GM21619 (cell line): ENCODE measurements at regions not wholly inside any gene's neighbourhood (a gene's known extent, or its start where the extent isn't known, plus 50 kb on each side); places are given as distances from the start of the nearest gene placed in this dataset.

Experiments
- ATAC-seq: cut with Tn5 transposase; IDR thresholded peaks from one replicate; pipeline ENCODE4 v1.9.1; 2021; ENCODE audit not compliant: unreplicated experiment

- no peak for ATAC-seq
Measured at GRCh38 chr2:163541943-163542342, 193.9 kb downstream of the FIGN start.

DNA sequence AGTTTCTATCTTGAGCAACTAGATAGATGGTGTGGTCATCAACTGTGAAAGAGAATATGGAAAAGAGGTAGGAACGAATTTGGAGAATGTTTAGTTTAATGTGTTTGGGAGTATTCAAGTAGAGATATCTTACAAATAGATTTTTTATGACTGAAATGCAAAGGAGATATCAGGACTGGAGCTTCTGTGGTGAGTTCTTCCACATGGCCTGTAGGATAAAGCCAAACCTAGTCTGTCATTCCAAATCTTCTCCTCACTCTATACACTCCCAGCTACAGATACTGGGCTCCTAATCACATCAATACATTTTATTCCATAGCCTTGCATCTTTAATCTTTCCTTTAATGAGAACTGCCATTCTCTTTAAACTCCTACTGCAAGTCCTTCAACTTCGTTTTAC is 194.3 kb downstream of the FIGN start:
- ATAC-seq: no peak

DNA sequence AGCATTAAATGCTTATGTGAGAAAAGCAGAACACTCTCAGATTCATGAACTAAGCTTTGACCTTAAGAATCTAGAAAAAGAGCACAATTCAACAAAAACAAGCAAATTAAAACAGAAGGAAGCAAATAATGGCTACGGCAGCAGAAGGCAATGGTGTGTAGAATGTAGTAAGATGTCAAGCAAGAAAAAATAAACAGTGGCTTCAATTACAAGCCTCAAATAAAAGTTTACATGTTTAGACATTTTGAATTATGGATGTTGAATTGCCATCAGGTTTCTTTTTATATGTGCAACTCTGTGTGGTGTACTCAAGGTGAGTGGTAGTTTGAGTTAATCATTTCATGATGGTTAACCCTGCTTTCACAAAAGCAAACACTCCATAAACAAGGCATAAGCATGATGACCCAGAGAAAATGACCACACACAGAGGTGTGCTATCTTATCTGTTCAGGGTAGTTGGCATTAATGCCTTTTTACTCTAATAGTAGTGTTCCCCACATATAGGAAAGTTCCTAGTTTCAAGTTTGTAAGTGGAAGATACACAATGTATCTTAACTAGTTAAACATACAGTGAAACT is 207.1 kb downstream of the FIGN start:
- no peak for ATAC-seq

DNA sequence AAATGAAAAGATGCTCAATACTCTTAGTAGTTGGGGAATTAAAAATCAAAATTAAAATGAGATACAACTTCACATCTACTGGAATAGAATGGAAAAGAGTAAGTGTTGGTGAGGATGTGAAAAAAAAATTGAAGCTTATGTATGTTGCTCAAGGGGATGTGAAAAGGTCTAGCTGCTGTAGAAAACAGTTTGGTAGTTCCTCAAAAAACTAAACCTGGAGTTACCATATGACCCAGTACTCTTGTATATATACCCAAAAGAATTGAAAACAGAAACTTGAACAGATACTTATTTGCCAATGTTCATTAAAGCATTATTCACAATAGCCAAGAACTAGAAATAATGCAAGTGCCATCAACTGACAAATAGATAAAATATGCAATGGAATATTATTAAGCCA is 208.4 kb downstream of the FIGN start:
- no peak for ATAC-seq

DNA sequence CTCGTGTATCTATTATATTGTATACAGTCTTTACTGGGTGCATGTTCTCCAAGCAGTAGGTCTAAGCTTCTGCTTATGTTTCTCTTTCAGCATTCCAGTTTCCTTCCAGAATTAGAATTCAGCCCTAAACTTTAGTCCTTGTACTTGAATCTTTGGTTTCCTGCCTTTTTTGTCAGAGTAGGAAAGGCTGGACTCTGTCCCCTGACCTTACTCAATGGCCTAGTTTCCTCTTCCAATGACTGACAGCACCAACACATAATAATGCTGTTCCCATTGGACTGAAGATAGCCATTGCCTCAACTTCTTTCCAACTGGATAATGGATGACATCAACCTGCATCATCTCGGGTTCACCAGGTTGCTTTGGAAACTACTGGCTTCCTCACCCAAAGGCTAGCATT is 217.0 kb downstream of the FIGN start:
- no peak for ATAC-seq

- no peak for ATAC-seq
Measured at GRCh38 chr2:163515836-163516235, 220.0 kb downstream of the FIGN start.

- ATAC-seq: no peak
Measured at GRCh38 chr2:163505281-163505680, 230.5 kb downstream of the FIGN start.

GRCh38 chr2:163493359-163494298 is 242.2 kb downstream of the FIGN start:
- no peak for ATAC-seq

DNA sequence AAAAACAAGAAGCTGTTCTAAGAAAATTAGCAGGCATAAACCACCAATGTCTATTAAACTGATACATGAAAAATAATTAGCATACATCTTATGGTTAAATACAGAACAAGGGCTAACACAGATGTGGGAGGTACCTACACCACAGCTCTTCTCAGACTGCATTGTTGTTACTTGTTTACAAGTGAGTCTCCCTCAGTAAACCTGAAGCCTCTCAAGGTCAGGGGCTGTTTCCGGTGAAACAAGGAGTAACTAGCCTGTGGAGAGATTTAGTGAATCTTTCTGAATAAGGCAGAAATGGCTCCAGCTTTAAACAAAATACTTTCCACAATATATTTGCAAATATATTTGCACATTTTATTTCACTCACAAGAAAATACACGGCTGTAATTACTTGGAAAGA is 244.0 kb downstream of the FIGN start:
- ATAC-seq: no peak

GRCh38 chr2:163490281-163490680 is 245.5 kb downstream of the FIGN start:
- ATAC-seq: no peak

DNA sequence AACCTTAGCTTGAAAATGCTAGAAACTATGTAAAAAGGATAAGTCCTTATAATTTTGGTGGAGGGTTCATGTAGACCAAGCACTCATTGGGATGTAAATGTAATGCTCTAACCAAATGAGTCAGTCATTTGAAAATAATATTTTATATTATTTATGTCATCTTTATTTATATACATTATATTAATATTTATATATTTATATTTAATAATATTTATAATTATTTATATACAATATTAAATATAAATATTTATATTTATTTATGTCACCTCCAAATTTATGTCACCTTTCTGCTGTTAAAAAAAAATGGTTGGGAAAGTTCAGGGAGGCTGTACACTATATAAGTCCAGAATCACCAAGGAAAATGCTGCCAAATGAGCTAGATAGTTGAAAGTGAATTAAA is 254.3 kb downstream of the FIGN start:
- ATAC-seq: no peak

DNA sequence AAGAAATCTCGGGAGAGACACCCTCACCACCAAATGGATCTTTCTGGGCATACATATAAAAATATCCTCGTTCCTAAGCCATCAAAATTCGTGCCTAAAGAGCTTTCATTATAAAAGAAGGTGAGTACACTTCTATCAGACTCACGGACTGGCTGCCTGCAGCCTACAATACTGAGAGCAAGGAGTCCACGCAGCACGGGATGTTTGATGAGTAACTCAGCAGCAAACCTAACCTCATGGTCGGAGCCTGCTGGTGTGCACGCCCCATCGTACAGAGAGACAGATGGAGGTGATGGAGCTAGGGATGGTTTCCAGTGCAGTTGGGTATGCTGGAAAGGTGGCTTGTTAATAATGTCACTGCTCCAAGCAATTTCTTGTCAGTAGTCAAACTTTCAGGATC is 256.2 kb downstream of the FIGN start:
- no peak for ATAC-seq

DNA sequence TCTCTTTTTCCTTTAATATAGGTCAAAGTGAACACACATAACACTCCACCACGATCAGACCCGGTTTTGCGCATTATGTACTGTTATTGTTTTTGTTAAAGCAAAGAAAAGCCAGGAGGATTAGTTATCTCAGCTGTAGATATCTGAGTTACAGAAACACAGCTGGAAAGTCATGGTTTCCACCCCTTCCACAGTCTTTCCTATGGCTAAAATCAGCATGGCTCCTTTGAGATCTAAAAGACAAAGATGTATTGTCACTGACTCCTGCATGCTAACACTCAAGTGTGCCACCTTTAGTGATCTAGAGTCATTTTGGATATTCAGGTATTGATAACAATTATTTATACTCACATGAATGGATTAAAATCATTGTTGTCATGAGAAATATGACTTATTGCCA is 260.0 kb downstream of the FIGN start:
- ATAC-seq: no peak

- ATAC-seq: no peak
Measured at GRCh38 chr2:163474889-163475288, 260.9 kb downstream of the FIGN start.

DNA sequence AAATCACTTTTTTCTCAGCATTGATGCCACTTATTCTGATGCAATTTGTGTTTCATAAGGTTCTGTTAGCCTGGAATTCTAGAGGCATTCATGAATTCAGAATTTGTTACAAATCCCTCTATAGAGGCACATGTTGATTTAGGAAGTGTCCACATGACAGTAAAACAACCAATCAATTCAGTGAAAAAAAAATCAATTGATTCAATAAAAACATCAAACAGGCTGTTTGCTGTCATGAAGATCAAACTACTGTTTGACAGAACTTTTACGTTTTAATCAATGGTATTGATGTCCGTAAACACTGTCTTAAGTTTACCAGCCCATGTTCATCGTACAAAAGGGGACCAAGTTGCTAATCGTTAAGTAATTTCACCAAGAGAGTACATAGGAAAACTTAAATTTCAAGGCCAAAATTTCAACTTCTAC is 261.5 kb downstream of the FIGN start:
- ATAC-seq: no peak

DNA sequence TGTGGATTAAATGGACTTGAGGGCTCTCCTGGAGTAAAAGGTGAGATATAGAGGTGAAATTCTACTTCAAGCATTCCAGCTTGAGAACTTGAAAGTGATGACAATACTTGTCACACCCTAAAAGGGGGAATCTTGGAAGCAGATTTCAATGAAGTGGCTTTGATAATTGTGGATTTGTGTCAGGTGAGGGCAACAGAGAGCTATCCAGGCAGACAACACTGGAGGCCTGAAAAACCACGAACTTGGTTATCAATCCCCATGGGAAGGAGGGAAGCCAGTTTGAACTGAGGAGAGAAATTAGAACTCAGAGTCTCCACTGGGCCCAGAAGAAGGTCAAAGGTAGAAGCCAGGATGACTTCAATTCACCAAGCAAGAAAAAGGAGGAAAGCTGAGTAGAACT is 263.9 kb downstream of the FIGN start:
- ATAC-seq: no peak

- no peak for ATAC-seq
Measured at GRCh38 chr2:163469561-163469962, 266.2 kb downstream of the FIGN start.

DNA sequence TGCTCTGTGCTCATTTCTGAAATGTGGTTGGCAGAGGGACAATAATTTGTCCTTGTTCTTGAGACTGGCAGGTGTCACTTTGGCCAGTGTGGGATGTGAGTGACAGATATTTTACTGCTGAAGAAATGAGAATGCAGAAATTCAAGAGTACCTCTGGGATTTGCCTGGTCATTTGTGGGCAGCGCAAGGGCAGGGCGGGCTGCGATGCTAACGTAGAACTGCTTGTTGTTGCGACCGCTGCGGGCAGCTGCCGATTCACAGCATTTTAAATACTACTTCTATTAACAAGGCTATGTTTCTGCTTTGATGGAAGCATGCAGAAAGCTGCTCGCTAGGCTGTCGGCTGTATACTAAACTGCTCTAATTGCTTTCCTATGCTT is 268.6 kb downstream of the FIGN start:
- no peak for ATAC-seq

GRCh38 chr2:163466331-163467250 is 269.2 kb downstream of the FIGN start:
- ATAC-seq: no peak

GRCh38 chr2:163465440-163465839 is 270.4 kb downstream of the FIGN start:
- ATAC-seq: no peak

- ATAC-seq: no peak
Measured at GRCh38 chr2:163463411-163463810, 272.4 kb downstream of the FIGN start.

GRCh38 chr2:163462993-163463392 is 272.8 kb downstream of the FIGN start:
- ATAC-seq: no peak
